Aorta (tissue), 5 donors: ENCODE measurements at regions not wholly inside any gene's neighbourhood (a gene's known extent, or its start where the extent isn't known, plus 50 kb on each side); places are given as distances from the start of the nearest gene placed in this dataset.
"Not testable (repeated sequence)": the region's sequence is repeated elsewhere in the genome, so short reads cannot be mapped to it uniquely, and the experiment has no call there.

Source experiments
- ATAC-seq: fragments of 200-7000 bp; cut with Tn5 transposase; one replicate; pipeline ENCODE4 v1.9.1; 2022; ENCODE audit warnings: moderate library complexity; ENCODE audit not compliant: low FRiP score
- DNase-seq, 2 donors: peaks; one replicate each; pipeline ENCODE4 v3.0.0-alpha.2; 2020
- H3K27ac ChIP-seq, 2 donors: one replicate each; pipeline ENCODE4 v1.5.1; 2013; ENCODE audit warnings: low read length in 2 of 2, mild to moderate bottlenecking in 2 of 2, moderate library complexity in 2 of 2, control low read depth in 1 of 2, inconsistent platforms in 1 of 2, low read depth in 1 of 2
- H3K27me3 ChIP-seq, 2 donors: one replicate each; pipeline ENCODE4 v1.6.1; 2013; ENCODE audit warnings: control low read depth in 1 of 2, low read length in 1 of 2, mild to moderate bottlenecking in 1 of 2, moderate library complexity in 1 of 2; ENCODE audit not compliant: insufficient read depth in 2 of 2, control insufficient read depth in 1 of 2
- H3K36me3 ChIP-seq, 2 donors: one replicate each; pipeline ENCODE4 v1.6.1; 2013; ENCODE audit warnings: control low read depth in 1 of 2, low read length in 1 of 2, mild to moderate bottlenecking in 1 of 2; ENCODE audit not compliant: insufficient read depth in 2 of 2, control insufficient read depth in 1 of 2
- H3K4me1 ChIP-seq, 2 donors: one replicate each; pipeline ENCODE4 v1.6.1; 2013; ENCODE audit warnings: low read length in 2 of 2, control low read depth in 1 of 2, mild to moderate bottlenecking in 1 of 2, moderate library complexity in 1 of 2; ENCODE audit not compliant: insufficient read depth in 2 of 2, control insufficient read depth in 1 of 2
- H3K4me3 ChIP-seq, 2 donors: one replicate each; pipeline ENCODE4 v1.5.1; 2013; ENCODE audit warnings: low read length in 2 of 2, control low read depth in 1 of 2, mild to moderate bottlenecking in 1 of 2
- H3K9me3 ChIP-seq: one replicate; pipeline ENCODE4 v1.6.1; 2013; ENCODE audit warnings: mild to moderate bottlenecking, low read length; ENCODE audit not compliant: control insufficient read depth
- WGBS, 2 donors: extraction: QIAGEN DNeasy Blood & Tissue Kit; methylation state at CpG; one replicate each; pipeline ENCODE4 v1.1.7; 2013; 5-methylcytosine and 5-hydroxymethylcytosine counted together
- intact Hi-C, 2 donors: fragments of 100-400 bp; cut with DNase I; formaldehyde crosslinking; loops; one replicate each; pipeline versions ENCODE4 v1.14.2 to v1.15.0; 2022
- donor health status: healthy with polysubstance abuse.
- donor health status: Bipolar disorder and iron deficiency.
- donor health status: DM: no; HTN: no; CAD: no.
- donor health status: DM: no; HTN: no; CAD: no.
- donor health status: DM: yes; HTN: yes; CAD: no.

DNA sequence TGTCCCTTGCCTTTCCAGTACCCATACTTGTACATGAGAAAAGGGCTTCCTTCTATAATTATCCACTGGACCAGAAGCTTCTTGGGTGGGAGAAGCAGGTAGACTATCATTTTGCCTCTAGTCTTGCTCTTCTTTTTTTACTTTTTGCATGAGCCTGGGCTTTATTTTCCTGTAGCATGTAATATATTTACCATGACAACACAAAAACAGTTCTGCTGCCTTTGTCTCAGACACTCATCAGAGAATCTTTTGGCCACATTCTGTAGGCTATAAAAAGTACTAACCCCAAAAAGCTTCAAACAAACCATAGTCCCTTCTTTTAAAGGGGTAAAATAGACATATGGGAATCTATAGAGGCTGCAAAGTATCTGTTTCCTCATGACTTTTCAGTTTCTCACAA lies 339.2 kb upstream of the PIK3R1 start:
- Histone ChIP-seq H3K36me3 (no peaks in the 10 kb centered on the region), H3K27ac (no peak overlapping the region), H3K27me3 (no peaks in the 10 kb centered on the region), H3K4me1 (no peaks in the 10 kb centered on the region), H3K4me3 (no peak overlapping the region), H3K9me3 (peaks cover 2% of the 10 kb centered on the region)
- DNase-seq (no peak), ATAC-seq (no peak)
- intact Hi-C loops: no loop called here

DNA sequence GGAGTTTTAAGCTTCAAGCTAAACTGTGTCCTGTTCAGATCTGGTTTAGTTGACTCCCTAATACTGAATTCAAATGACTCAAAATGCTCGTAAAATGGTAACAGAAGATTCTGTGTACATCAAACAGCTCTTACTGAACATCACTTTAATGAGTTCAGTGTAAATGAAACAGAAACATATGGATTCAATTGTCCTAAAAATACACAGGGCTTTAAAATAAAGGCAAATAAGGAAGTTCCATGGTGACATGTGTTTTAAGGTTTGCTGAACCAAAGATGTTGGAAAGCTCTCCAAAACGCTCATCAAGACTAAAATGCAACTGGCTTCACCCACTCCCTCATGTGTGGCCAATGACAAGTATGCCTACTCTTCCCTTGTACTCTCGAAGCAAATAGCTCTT lies 340.0 kb upstream of the PIK3R1 start:
- intact Hi-C loops: no loop called here
- Histone ChIP-seq H3K9me3 (peaks cover 2% of the 10 kb centered on the region), H3K36me3 (no peaks in the 10 kb centered on the region), H3K27me3 (no peaks in the 10 kb centered on the region), H3K4me3 (no peak overlapping the region), H3K4me1 (no peaks in the 10 kb centered on the region), H3K27ac (no peak overlapping the region)
- 95 to 96% methylated on average over 3 of the region's 3 CpGs for WGBS, 2 donors
- DNase-seq (no peak), ATAC-seq (no peak)

DNA sequence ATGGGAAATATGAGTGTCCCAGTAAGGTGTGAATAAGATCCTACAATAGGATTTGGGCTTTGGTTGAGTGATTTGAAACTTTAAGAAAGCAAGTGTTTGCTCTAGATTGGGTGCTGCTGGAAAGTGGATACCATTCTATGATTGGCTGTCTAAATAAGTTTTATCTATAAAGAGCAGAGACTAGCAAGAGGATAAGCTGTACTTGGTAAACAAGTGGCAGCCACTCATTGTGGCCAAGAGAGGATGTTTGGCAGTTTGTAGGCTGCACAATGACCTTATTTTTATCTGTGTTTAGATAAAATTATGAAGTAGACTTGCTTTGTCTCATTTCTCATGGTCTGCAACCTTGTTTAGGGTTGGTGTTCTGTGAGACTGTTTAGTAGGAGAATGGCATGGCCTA lies 341.6 kb upstream of the PIK3R1 start:
- Histone ChIP-seq H3K36me3 (no peaks in the 10 kb centered on the region), H3K4me1 (no peaks in the 10 kb centered on the region), H3K4me3 (no peak overlapping the region), H3K27ac (no peak overlapping the region), H3K9me3 (peaks cover 2% of the 10 kb centered on the region), H3K27me3 (no peaks in the 10 kb centered on the region)
- ATAC-seq: no peak
- DNase-seq: no peak
- intact Hi-C loops: no loop called here

DNA sequence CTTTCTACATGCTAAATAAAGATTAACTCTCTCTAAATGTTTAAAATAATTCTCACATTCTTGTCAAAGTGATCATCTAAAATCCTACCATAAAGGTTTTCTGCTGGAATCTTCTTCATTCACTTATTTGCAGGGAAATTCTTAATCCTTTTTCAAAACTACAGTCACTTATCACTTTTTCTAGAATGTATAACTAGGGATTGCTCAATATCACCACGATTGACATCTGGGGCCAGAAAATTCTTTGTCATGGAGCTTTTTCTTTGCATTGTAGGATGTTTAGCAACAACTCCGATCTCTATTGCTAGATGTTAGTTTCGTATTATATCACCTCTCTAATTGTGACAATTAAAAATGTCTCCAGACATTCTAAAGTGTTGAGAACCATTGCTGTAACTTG lies 344.9 kb upstream of the PIK3R1 start:
- no peaks in the 10 kb centered on the region for H3K4me1 ChIP-seq
- intact Hi-C loops: no loop called here
- no peak overlapping the region for H3K4me3 ChIP-seq
- H3K9me3 ChIP-seq: no peaks in the 10 kb centered on the region
- 86 to 87% methylated on average over 3 of the region's 3 CpGs for WGBS, 2 donors
- H3K27me3 ChIP-seq: no peaks in the 10 kb centered on the region
- ATAC-seq (no peak), DNase-seq (no peak)
- no peak overlapping the region for H3K27ac ChIP-seq
- no peaks in the 10 kb centered on the region for H3K36me3 ChIP-seq

DNA sequence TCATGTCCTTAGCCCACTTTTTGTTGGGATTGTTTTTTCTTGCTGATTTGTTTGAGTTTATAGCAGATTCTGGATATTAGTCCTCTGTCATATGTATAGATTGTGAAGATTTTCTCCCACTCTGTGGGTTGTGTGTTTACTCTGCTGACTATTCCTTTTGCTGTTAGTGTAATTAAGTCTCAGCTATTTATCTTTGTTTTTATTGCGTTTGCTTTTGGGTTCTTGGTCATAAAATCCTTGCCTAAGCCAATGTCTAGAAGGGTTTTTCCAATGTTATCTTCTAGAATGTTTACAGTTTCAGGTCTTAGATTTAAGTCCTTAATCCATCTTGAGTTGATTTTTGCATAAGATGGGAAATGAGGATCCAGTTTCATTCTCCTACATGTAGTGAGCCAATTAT lies 351.2 kb upstream of the PIK3R1 start:
- H3K4me1 ChIP-seq, H3K4me3 ChIP-seq, ATAC-seq, DNase-seq, H3K27ac ChIP-seq, intact Hi-C loops, H3K27me3 ChIP-seq, H3K9me3 ChIP-seq, H3K36me3 ChIP-seq: not testable (repeated sequence)
- WGBS, 2 donors: 45% methylated on average over 1 of the region's 1 CpG

DNA sequence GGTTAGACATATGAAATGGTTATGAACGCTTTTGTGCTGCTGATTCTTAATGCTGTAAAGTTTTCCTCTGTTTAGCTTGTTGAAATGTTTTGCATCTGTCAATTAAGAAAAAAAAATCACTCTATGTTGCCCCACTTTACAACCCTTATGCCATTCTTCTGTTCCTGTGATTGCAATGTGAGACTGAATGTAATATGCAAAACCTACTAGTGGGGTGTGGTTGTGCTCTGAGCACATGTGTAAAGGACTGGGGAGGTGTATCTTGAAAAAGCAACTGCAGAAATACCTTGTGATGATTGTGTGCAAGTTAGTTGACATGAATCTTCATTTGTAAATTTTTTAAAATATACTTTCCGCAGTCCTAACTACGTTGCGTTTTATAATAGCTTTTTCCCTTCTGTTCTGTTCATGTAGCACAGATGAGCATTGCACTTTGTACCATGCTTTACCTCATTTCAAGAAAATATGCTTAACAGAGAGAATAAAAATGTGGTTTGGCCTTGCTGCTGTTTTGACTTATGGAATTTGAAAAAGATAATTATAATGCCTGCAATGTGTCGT lies 357.0 kb upstream of the PIK3R1 start:
- Histone ChIP-seq H3K9me3 (no peaks in the 10 kb centered on the region), H3K4me1 (no peaks in the 10 kb centered on the region), H3K27ac (no peak overlapping the region), H3K36me3 (no peaks in the 10 kb centered on the region), H3K4me3 (no peak overlapping the region), H3K27me3 (no peaks in the 10 kb centered on the region)
- 88 to 89% methylated on average over 5 of the region's 5 CpGs for WGBS, 2 donors
- intact Hi-C loops: no loop called here
- DNase-seq: no peak
- ATAC-seq: no peak

DNA sequence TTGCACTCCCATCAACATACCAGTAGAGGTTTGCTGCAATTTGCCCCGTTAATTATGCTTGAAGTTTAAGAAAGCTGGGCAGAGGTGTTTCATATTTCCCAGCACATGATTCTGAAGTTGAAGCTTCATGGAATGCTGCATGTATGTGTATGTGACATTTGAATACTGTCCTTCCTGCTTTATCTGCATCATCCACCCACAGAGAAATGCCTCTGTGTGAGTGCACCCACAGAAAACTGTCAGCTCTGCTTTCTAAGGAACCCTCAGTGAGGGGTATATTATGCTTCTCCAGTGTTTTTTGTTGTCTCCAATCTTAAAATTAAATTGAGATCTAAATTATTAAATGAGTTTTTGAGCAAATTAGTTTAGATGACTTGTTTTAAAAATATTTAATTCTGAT lies 358.1 kb upstream of the PIK3R1 start:
- no peak overlapping the region for H3K27ac ChIP-seq
- intact Hi-C loops: no loop called here
- no peak for ATAC-seq
- H3K27me3 ChIP-seq: no peaks in the 10 kb centered on the region
- H3K4me3 ChIP-seq: no peak overlapping the region
- no peaks in the 10 kb centered on the region for H3K4me1 ChIP-seq
- no peaks in the 10 kb centered on the region for H3K36me3 ChIP-seq
- DNase-seq: no peak
- H3K9me3 ChIP-seq: no peaks in the 10 kb centered on the region
- 97 to 100% methylated on average over 1 of the region's 1 CpG for WGBS, 2 donors

DNA sequence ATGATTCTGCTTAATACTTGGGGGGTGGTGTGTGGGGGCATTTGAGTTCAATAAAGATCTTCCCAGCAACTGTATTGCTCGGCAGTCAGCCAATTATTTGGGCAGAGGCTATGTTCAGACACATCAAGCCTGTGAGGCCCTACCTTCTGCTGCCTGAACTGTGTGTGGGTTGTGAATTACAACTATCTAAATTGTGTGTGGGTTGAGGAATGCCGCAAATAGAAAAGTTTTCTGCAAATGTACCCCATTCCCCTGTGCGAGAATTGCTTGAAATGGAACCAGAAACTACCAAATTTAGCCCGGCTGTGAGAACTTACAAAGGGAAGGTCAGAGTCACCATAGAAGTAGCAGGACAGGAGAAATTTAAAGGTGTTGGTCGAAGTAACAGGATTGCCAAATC lies 360.0 kb upstream of the PIK3R1 start:
- H3K9me3 ChIP-seq: no peaks in the 10 kb centered on the region
- H3K4me3 ChIP-seq: no peak overlapping the region
- intact Hi-C loops: no loop called here
- DNase-seq: no peak
- no peaks in the 10 kb centered on the region for H3K36me3 ChIP-seq
- H3K27me3 ChIP-seq: no peaks in the 10 kb centered on the region
- 79 to 86% methylated on average over 5 of the region's 5 CpGs for WGBS, 2 donors
- no peak overlapping the region for H3K27ac ChIP-seq
- ATAC-seq: no peak
- H3K4me1 ChIP-seq: no peaks in the 10 kb centered on the region

DNA sequence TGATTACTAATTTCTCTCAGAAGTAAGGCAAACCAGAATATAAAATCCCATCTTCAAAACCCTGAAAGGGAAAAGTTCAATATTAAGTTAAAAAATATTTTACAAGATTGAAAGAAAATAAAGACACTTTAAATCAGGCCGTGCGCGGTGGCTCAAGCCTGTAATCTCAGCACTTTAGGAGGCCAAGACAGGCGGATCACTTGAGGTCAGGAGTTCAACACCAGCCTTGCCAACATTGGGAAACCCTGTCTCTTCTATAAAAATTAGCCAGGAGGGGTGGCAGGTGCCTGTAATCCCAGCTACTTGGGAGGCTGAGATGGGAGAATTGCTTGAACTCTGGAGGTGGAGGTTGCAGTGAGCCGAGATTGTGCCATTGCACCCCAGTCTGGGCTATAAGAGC lies 364.6 kb upstream of the PIK3R1 start:
- intact Hi-C loops, H3K4me1 ChIP-seq, DNase-seq, H3K4me3 ChIP-seq, H3K9me3 ChIP-seq, H3K27me3 ChIP-seq, H3K27ac ChIP-seq, ATAC-seq, H3K36me3 ChIP-seq: not testable (repeated sequence)
- WGBS, 2 donors: 89 to 93% methylated on average over 5 of the region's 5 CpGs
